CD4-positive, alpha-beta T cell (primary cell): ENCODE measurements at regions not wholly inside any gene's neighbourhood (a gene's known extent, or its start where the extent isn't known, plus 50 kb on each side); places are given as distances from the start of the nearest gene placed in this dataset.

Experiments used
- ATAC-seq: fragments of 200-7000 bp; cut with Tn5 transposase; one replicate; pipeline ENCODE4 v1.10.0; 2022; ENCODE audit warnings: mild to moderate bottlenecking; ENCODE audit not compliant: poor library complexity
- CTCF ChIA-PET: fragments of 350-600 bp; sonication (Branson Sonifier 250); formaldehyde crosslinking; loops from one replicate; lab custom pipeline; 2021; ENCODE audit warnings: antibody characterized with exemption, inconsistent platforms; lab: Charles Lee
- POLR2A ChIA-PET: fragments of 350-600 bp; sonication (Branson Sonifier 250); formaldehyde crosslinking; loops from one replicate; lab custom pipeline; 2021; ENCODE audit warnings: antibody characterized with exemption, inconsistent platforms; lab: Charles Lee
- DNase-seq, 14 experiments: peaks; one replicate each; pipeline ENCODE4 v3.0.0-alpha.2; 2013 to 2020; ENCODE audit warnings: mixed read lengths in 2 of 14
- H3K27ac ChIP-seq, 2 donors: one replicate each; pipeline versions ENCODE4 v1.5.1 to v1.7.0; 2013; ENCODE audit warnings: low read length in 2 of 2, low read depth in 1 of 2, mild to moderate bottlenecking in 1 of 2
- H3K27me3 ChIP-seq, 2 experiments: 1 replicate in 1 of 2; 2 replicates in 1 of 2; pipeline versions ENCODE4 v1.6.1 to v1.7.0; 2013; ENCODE audit warnings: low read length in 2 of 2, control low read depth in 1 of 2, mild to moderate bottlenecking in 1 of 2, moderate library complexity in 1 of 2; ENCODE audit not compliant: insufficient read depth in 2 of 2, control insufficient read depth in 1 of 2
- H3K36me3 ChIP-seq: one replicate; pipeline ENCODE4 v1.6.1; 2013; ENCODE audit warnings: low read length, control low read depth; ENCODE audit not compliant: insufficient read depth
- H3K4me1 ChIP-seq: one replicate; pipeline ENCODE4 v1.6.1; 2013; ENCODE audit warnings: low read length, control low read depth; ENCODE audit not compliant: insufficient read depth
- H3K4me3 ChIP-seq: one replicate; pipeline ENCODE4 v1.5.1; 2013; ENCODE audit warnings: mild to moderate bottlenecking, low read length, moderate library complexity
- H3K9me3 ChIP-seq, 2 experiments: 1 replicate in 1 of 2; 2 replicates in 1 of 2; pipeline versions ENCODE4 v1.6.1 to v1.7.0; 2013; ENCODE audit warnings: low read length in 2 of 2, mild to moderate bottlenecking in 2 of 2, control low read depth in 1 of 2, moderate library complexity in 1 of 2; ENCODE audit not compliant: control insufficient read depth in 1 of 2, insufficient read depth in 1 of 2
- H3K27ac Mint-ChIP-seq: one replicate; pipeline ENCODE4 v1.8.0; 2020; ENCODE audit warnings: mixed read lengths
- H3K27me3 Mint-ChIP-seq: one replicate; pipeline ENCODE4 v1.8.0; 2021; ENCODE audit warnings: mixed read lengths
- H3K36me3 Mint-ChIP-seq: one replicate; pipeline ENCODE4 v1.8.0; 2021; ENCODE audit warnings: low read depth, mixed read lengths
- H3K4me1 Mint-ChIP-seq: one replicate; pipeline ENCODE4 v1.8.0; 2021; ENCODE audit warnings: low read depth, mixed read lengths
- H3K4me3 Mint-ChIP-seq: one replicate; pipeline ENCODE4 v1.8.0; 2020; ENCODE audit warnings: mild to moderate bottlenecking, mixed read lengths
- H3K9me3 Mint-ChIP-seq: one replicate; pipeline ENCODE4 v1.8.0; 2020; ENCODE audit warnings: mixed read lengths
- CTCF ChIP-seq: fragments of 200-600 bp; IDR thresholded peaks from one replicate; pipeline ENCODE4 v1.8.0; 2022; ENCODE audit warnings: antibody characterized with exemption, mild to moderate bottlenecking
- intact Hi-C, 2 experiments: fragments of 100-400 bp; cut with DNase I in 1 of 2; cut with micrococcal nuclease in 1 of 2; formaldehyde crosslinking; loops; one replicate each; pipeline versions ENCODE4 v1.15.1 to v1.9.0; 2023 to 2025; cut with DNase I, micrococcal nuclease

DNA sequence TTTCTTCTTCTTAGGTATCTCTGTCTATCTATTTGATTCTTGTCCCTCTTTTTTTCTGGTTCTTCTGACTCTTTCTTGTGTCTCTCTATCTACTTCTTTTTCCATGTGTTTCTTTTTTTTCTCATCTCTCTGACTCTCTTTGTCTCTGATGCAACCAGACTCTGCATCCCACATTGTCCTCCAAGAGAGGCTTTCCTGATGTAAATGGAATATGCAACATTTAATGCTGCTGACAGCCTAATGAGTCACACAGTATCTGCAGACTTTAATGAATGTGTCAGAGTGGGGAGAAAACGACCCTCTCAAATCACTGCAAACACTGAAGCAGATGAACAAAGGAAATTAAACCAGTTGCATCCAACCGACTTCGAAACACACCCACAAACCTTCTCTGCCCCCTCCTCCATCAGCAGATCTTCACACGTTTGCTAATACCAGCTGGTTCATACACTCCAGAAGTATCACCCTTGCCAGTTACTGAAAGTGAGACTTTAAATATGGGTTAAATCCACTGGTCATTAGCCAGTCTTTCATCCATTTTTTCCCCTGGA lies 351.5 kb downstream of the TXNL1 start:
- Mint-ChIP-seq H3K4me1 (no peaks in the 10 kb centered on the region), H3K9me3 (no peaks in the 10 kb centered on the region)
- no peak for DNase-seq

GRCh38 chr18:56285387-56286065 lies 352.9 kb downstream of the TXNL1 start:
- no peaks in the 10 kb centered on the region for H3K9me3 Mint-ChIP-seq
- no peaks in the 10 kb centered on the region for H3K27me3 Mint-ChIP-seq

More for the DNA sequence above, 351.5 kb downstream of the TXNL1 start:
- intact Hi-C loops: no loop called here
- no peak overlapping the region for H3K27ac Mint-ChIP-seq
- H3K27me3 ChIP-seq: no peaks in the 10 kb centered on the region
- CTCF ChIA-PET: no interaction called here
- no peak for ATAC-seq
- no peak overlapping the region for H3K27ac ChIP-seq
- H3K4me3 Mint-ChIP-seq: no peak overlapping the region
- POLR2A ChIA-PET: no interaction called here
- no peaks in the 10 kb centered on the region for H3K4me1 ChIP-seq
- TF ChIP-seq CTCF: no peak
- no peak overlapping the region for H3K4me3 ChIP-seq
- no peaks in the 10 kb centered on the region for H3K27me3 Mint-ChIP-seq
- H3K36me3 Mint-ChIP-seq: no peaks in the 10 kb centered on the region
- H3K9me3 ChIP-seq: peaks cover 0 to 3% of the 10 kb centered on the region in 2 experiments
- no peaks in the 10 kb centered on the region for H3K36me3 ChIP-seq

DNA sequence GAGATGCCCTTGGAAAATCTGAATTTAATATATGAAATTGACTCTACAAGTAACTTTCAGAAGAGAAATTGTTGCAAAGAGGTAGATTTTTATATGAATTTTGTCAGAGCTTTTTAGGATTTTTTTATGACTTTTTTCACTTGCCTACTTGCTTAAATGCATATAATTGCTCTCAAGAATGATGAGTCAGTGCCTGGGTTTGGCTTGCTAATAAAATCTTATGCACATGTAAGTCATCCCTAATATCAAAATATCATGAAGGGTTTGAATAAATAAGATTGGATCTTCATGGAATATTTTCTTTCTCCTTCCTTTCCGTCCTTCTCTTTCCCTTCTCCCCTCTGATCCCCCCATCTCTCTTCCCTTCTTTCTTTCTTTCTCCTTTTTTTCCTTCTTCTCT lies 354.1 kb downstream of the TXNL1 start:
- Mint-ChIP-seq H3K36me3 (no peaks in the 10 kb centered on the region), H3K9me3 (no peaks in the 10 kb centered on the region)
- intact Hi-C loops: no loop called here

More at GRCh38 chr18:56285387-56286065, 352.9 kb downstream of the TXNL1 start:
- POLR2A ChIA-PET: no interaction called here
- peaks cover 0 to 3% of the 10 kb centered on the region in 2 experiments for H3K9me3 ChIP-seq
- H3K4me1 ChIP-seq: no peaks in the 10 kb centered on the region
- intact Hi-C loops: no loop called here
- ATAC-seq (no peak), DNase-seq (no peak)
- no peak for TF ChIP-seq CTCF
- Mint-ChIP-seq H3K4me1 (no peaks in the 10 kb centered on the region), H3K4me3 (no peak overlapping the region), H3K27ac (no peak overlapping the region), H3K36me3 (no peaks in the 10 kb centered on the region)
- no peak overlapping the region for H3K4me3 ChIP-seq
- CTCF ChIA-PET: no interaction called here
- no peaks in the 10 kb centered on the region for H3K36me3 ChIP-seq
- H3K27me3 ChIP-seq: no peaks in the 10 kb centered on the region
- no peak overlapping the region for H3K27ac ChIP-seq

More for the DNA sequence above, 354.1 kb downstream of the TXNL1 start:
- no peak overlapping the region for H3K4me3 ChIP-seq
- peaks cover 0 to 3% of the 10 kb centered on the region in 2 experiments for H3K9me3 ChIP-seq
- H3K27ac ChIP-seq: no peak overlapping the region
- Mint-ChIP-seq H3K4me3 (no peak overlapping the region), H3K4me1 (no peaks in the 10 kb centered on the region), H3K27ac (no peak overlapping the region), H3K27me3 (no peaks in the 10 kb centered on the region)
- DNase-seq: no peak
- ChIA-PET POLR2A (no interaction called here), CTCF (no interaction called here)
- H3K36me3 ChIP-seq: no peaks in the 10 kb centered on the region
- no peak for TF ChIP-seq CTCF
- no peaks in the 10 kb centered on the region for H3K4me1 ChIP-seq
- no peaks in the 10 kb centered on the region for H3K27me3 ChIP-seq
- ATAC-seq: no peak
